ENCODE measurements at regions not wholly inside any gene's neighbourhood (a gene's known extent, or its start where the extent isn't known, plus 50 kb on each side); places are given as distances from the start of the nearest gene placed in this dataset.

DNA sequence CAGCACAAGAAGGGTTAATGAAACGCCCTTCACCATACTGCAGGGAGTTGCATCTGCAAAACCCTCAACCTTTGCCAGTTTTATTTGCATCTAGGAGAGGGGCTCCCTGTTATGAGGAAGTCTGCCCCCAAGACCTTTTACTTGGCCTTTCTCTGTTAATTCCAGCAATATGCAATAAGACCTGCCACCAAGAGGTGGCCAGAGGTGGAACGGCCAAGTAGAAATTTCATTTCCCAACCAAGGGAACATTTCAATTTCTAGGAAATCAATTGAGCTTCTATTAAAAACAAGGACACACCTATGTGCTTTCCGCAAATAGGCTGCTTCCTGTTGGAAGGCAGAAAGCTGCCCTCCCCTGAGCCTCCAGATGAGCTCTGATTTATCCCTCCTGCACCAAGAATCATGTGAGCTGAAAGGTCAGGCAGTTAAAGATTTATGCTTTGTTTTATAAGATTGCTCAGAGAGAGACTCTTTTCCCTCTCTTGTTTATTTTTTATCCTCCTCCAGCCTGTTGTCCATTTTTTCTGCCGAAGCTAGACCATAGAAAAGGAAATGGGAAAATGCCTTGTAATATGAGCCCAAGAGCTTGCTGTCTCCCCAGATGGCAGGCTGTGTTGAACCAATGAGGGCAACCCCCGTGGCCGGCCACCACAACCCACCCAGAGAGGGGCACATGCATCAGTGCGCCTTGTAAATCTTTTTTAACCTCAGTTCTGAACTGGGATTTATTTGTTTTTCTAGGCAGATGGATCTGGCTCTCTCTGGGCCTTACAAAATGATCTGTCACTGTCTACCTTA, 572.8 kb downstream of the TLE1 start:
- Histone ChIP-seq H3K4me1 (no peaks in the 10 kb centered on the region), H3K9me3 (no peaks in the 10 kb centered on the region), H3K27me3 (no peaks in the 10 kb centered on the region), H3K4me3 (no peak overlapping the region), H3K36me3 (no peaks in the 10 kb centered on the region), H3K27ac (no peak overlapping the region)
- ATAC-seq (no peak), DNase-seq (no peak)
- TF ChIP-seq, protein P1, sequence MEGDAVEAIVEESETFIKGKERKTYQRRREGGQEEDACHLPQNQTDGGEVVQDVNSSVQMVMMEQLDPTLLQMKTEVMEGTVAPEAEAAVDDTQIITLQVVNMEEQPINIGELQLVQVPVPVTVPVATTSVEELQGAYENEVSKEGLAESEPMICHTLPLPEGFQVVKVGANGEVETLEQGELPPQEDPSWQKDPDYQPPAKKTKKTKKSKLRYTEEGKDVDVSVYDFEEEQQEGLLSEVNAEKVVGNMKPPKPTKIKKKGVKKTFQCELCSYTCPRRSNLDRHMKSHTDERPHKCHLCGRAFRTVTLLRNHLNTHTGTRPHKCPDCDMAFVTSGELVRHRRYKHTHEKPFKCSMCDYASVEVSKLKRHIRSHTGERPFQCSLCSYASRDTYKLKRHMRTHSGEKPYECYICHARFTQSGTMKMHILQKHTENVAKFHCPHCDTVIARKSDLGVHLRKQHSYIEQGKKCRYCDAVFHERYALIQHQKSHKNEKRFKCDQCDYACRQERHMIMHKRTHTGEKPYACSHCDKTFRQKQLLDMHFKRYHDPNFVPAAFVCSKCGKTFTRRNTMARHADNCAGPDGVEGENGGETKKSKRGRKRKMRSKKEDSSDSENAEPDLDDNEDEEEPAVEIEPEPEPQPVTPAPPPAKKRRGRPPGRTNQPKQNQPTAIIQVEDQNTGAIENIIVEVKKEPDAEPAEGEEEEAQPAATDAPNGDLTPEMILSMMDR (IDR thresholded peaks at IDR 0.05 in 4 of 5, conservative IDR thresholded peaks at IDR 0.05 in 1 of 5), result no peak
- TF ChIP-seq POLR2A (IDR thresholded peaks at IDR 0.05), result no peak
- intact Hi-C loops (cut with DNase I; ENCODE audit: low total_unique reads) (no loop called here), in situ Hi-C loops (cut with MboI; ENCODE audit: low sequenced_read_pairs in 4 of 4) (no loop called here)

GRCh38 chr9:81113453-81114124, 575.8 kb downstream of the TLE1 start:
- Histone ChIP-seq H3K9me3 (no peaks in the 10 kb centered on the region), H3K36me3 (no peaks in the 10 kb centered on the region), H3K27me3 (no peaks in the 10 kb centered on the region), H3K27ac (no peak overlapping the region), H3K4me3 (no peak overlapping the region), H3K4me1 (no peaks in the 10 kb centered on the region)
- TF ChIP-seq, protein P1 (IDR thresholded peaks at IDR 0.05 in 4 of 5, conservative IDR thresholded peaks at IDR 0.05 in 1 of 5), result no peak
- TF ChIP-seq POLR2A (IDR thresholded peaks at IDR 0.05), result no peak
- DNase-seq (no peak), ATAC-seq (no peak)
- in situ Hi-C loops (cut with MboI; ENCODE audit: low sequenced_read_pairs in 4 of 4) (no loop called here), intact Hi-C loops (cut with DNase I; ENCODE audit: low total_unique reads) (no loop called here)

DNA sequence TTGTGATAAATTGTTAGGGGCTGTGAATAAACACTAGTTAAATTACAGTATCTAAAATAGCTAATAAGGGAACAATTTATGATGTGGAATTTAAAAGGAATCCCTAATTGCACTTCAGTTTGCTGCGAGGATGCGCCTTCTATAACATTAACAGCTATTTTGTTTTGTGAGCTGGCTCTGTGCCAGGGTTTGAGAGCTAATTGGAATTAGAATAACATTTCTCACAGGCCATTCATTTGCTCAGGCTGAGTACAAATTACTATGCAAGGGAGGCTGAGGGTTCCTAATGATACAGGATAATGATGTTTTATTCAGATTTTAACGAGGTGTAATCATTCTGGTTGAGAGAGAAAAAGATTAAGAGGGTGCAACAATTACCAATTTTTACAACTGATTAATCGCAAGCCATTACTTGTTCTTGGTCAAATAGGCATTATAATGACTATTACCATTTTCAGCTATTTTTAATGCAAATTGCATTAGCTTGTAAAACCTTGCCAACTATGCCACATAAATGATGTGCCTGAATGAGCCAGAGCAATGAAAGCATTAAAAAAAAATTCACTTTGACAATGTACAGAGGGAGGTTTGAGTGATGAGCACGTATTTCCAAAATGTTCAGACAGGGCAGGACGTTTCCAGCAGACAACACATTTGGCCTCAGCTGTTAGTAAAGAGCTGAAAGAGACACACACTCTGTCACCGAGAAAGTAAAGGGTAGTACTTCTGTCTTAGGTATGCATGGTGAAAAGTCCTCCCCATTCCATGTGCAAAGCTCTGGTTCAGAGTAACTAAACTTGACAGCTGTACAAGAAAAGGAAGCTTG, 576.5 kb downstream of the TLE1 start:
- no peak overlapping the region for H3K4me3 ChIP-seq
- no peaks in the 10 kb centered on the region for H3K36me3 ChIP-seq
- no peak for TF ChIP-seq POLR2A (IDR thresholded peaks at IDR 0.05)
- TF ChIP-seq, protein P1 (IDR thresholded peaks at IDR 0.05 in 4 of 5, conservative IDR thresholded peaks at IDR 0.05 in 1 of 5), result no peak
- in situ Hi-C loops (cut with MboI; ENCODE audit: low sequenced_read_pairs in 4 of 4), result no loop called here
- no peak for DNase-seq
- no peaks in the 10 kb centered on the region for H3K9me3 ChIP-seq
- no peak for ATAC-seq
- no peaks in the 10 kb centered on the region for H3K4me1 ChIP-seq
- no peaks in the 10 kb centered on the region for H3K27me3 ChIP-seq
- no peak overlapping the region for H3K27ac ChIP-seq
- intact Hi-C loops (cut with DNase I; ENCODE audit: low total_unique reads), result no loop called here

- no peaks in the 10 kb centered on the region for H3K36me3 ChIP-seq
- no peak for ATAC-seq
- no peaks in the 10 kb centered on the region for H3K27me3 ChIP-seq
- intact Hi-C loops (cut with DNase I; ENCODE audit: low total_unique reads), result no loop called here
- H3K27ac ChIP-seq, result no peak overlapping the region
- no peak for DNase-seq
- H3K4me3 ChIP-seq, result no peak overlapping the region
- no peak for TF ChIP-seq POLR2A (IDR thresholded peaks at IDR 0.05)
- TF ChIP-seq, protein P1 (IDR thresholded peaks at IDR 0.05 in 4 of 5, conservative IDR thresholded peaks at IDR 0.05 in 1 of 5), result no peak
- in situ Hi-C loops (cut with MboI; ENCODE audit: low sequenced_read_pairs in 4 of 4), result no loop called here
- H3K9me3 ChIP-seq, result no peaks in the 10 kb centered on the region
- no peaks in the 10 kb centered on the region for H3K4me1 ChIP-seq
Measured at GRCh38 chr9:81108821-81109220, 580.5 kb downstream of the TLE1 start.
